ENCODE measurements at regions not wholly inside any gene's neighbourhood (a gene's known extent, or its start where the extent isn't known, plus 50 kb on each side); places are given as distances from the start of the nearest gene placed in this dataset.

DNA sequence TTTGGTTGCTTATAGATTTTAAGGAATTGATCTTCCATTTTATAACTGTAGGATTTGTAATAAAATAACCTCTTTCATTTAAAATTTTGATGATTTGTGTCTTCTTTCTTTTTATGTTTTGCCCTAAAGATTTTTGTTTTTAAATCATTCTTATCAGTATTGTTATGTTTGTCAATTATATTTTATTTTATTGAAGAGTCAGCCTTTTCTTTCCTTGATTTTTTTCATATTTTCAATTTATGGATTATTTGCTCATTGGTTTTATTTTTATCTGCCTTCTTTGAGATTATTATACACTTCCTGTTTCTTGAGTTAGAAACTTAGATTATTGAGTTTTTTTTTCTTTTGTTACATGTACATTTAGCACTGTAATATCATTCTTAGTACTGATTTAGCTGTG is 233.4 kb upstream of the BRINP3 start:
- TF ChIP-seq, protein P1, sequence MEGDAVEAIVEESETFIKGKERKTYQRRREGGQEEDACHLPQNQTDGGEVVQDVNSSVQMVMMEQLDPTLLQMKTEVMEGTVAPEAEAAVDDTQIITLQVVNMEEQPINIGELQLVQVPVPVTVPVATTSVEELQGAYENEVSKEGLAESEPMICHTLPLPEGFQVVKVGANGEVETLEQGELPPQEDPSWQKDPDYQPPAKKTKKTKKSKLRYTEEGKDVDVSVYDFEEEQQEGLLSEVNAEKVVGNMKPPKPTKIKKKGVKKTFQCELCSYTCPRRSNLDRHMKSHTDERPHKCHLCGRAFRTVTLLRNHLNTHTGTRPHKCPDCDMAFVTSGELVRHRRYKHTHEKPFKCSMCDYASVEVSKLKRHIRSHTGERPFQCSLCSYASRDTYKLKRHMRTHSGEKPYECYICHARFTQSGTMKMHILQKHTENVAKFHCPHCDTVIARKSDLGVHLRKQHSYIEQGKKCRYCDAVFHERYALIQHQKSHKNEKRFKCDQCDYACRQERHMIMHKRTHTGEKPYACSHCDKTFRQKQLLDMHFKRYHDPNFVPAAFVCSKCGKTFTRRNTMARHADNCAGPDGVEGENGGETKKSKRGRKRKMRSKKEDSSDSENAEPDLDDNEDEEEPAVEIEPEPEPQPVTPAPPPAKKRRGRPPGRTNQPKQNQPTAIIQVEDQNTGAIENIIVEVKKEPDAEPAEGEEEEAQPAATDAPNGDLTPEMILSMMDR (IDR thresholded peaks at IDR 0.05) = no peak
- TF ChIP-seq POLR2A (IDR thresholded peaks at IDR 0.05) = no peak

All from upper lobe of left lung (tissue), 4 donors.